ENCODE measurements at regions not wholly inside any gene's neighbourhood (a gene's known extent, or its start where the extent isn't known, plus 50 kb on each side); places are given as distances from the start of the nearest gene placed in this dataset.

DNA sequence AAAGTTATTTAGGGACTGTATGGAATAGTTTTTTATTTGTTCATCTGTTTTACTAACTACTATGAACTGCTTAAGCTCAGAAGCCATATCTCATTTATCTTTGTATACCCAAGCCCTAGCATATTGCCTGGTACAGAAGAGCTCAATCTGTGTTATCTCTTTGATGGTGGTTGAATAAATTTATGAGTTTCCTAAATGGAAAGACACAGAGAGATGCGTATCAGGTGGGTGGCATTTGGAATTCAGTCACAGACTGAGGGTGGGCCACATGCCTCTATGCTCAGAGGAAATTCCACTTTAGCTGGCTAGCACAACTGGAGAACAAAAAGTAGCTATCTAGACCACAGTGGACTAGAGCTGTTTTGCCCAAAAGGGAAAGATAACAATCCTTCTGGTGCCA, 145.5 kb downstream of the SLC6A15 start:
- Histone ChIP-seq H4K91ac (replicated peaks; ENCODE audit: insufficient read length, low read length) (no peak overlapping the region), H3K27ac (ENCODE audit: low read depth, low read length) (no peak overlapping the region), H3K79me1 (ENCODE audit: low read depth, low read length) (no peaks in the 10 kb centered on the region), H3K4ac (replicated peaks; ENCODE audit: insufficient read length, low read depth, low read length) (no peak overlapping the region), H4K5ac (ENCODE audit: insufficient read length, low read depth, low read length) (no peak overlapping the region), H2BK12ac (ENCODE audit: low read depth, low read length) (no peak overlapping the region), H3K27me3 (replicated peaks in 1 of 4; ENCODE audit: control insufficient read depth in 3 of 4, extremely low read depth in 1 of 4, insufficient read depth in 3 of 4, low read length in 3 of 4) (no peaks in the 10 kb centered on the region), H2BK20ac (ENCODE audit: low read length) (no peak overlapping the region), H3K18ac (ENCODE audit: extremely low read depth, low read length) (no peak overlapping the region), H3K4me3 (ENCODE audit: extremely low read depth in 1 of 4, insufficient read depth in 2 of 4, low read depth in 3 of 4, low read length in 4 of 4) (no peak overlapping the region), H3K23me2 (ENCODE audit: low read depth, low read length) (no peaks in the 10 kb centered on the region), H2AFZ (ENCODE audit: low read length) (no peak overlapping the region), H4K8ac (ENCODE audit: extremely low read depth, insufficient read depth, low read length) (no peak overlapping the region), H2BK15ac (ENCODE audit: low read length) (no peak overlapping the region), H3K56ac (replicated peaks; ENCODE audit: insufficient read length, low read depth, low read length) (no peak overlapping the region), H3K23ac (ENCODE audit: insufficient read length) (no peak overlapping the region), H3K4me2 (ENCODE audit: insufficient read depth in 1 of 2, low read depth in 2 of 2, low read length in 2 of 2) (no peak overlapping the region), H3K14ac (ENCODE audit: insufficient read length) (no peak overlapping the region), H3K9ac (replicated peaks in 1 of 4; ENCODE audit: extremely low read depth in 1 of 4, low read depth in 3 of 4, low read length in 3 of 4) (no peak overlapping the region), H2BK5ac (ENCODE audit: low read depth, low read length) (no peak overlapping the region), H2AK5ac (ENCODE audit: low read depth, low read length) (no peak overlapping the region), H3K79me2 (ENCODE audit: control insufficient read depth in 1 of 2, insufficient read depth in 2 of 2, low read length in 2 of 2) (no peaks in the 10 kb centered on the region), H3K9me3 (ENCODE audit: insufficient read depth in 2 of 2, low read depth in 1 of 2, low read length in 1 of 2) (no peaks in the 10 kb centered on the region), H2BK120ac (replicated peaks; ENCODE audit: low read depth, low read length) (no peak overlapping the region), H3K36me3 (ENCODE audit: control insufficient read depth in 2 of 4, insufficient read depth in 4 of 4, low read length in 3 of 4) (no peaks in the 10 kb centered on the region), H4K20me1 (replicated peaks in 1 of 2; ENCODE audit: control insufficient read depth in 1 of 2, insufficient read depth in 2 of 2, low read length in 2 of 2) (no peaks in the 10 kb centered on the region), H3K4me1 (replicated peaks in 1 of 4; ENCODE audit: control insufficient read depth in 3 of 4, insufficient read depth in 4 of 4, low read length in 3 of 4) (peaks cover 0 to 4% (median 0%) of the 10 kb centered on the region in 4 experiments; a peak in 1 of 7 replicates)
- 83% methylated on average over 1 of the region's 1 CpG; no CpG with 5 or more reads in 1 of the 2 experiments for whole genome bisulfite sequencing, 2 experiments (ENCODE audit: extremely low coverage in 1 of 2, insufficient coverage in 1 of 2, insufficient read length in 1 of 2, insufficient replicate concordance in 2 of 2, low coverage in 1 of 2, low lambda C conversion rate in 2 of 2, missing lambda C conversion rate in 1 of 2)
- FAIRE-seq (no peak), DNase-seq (ENCODE audit: low read depth in 1 of 2, low spot score in 2 of 2) (no peak)
- CTCF ChIA-PET (ENCODE audit: partially characterized antibody) = interaction anchor here (0.6 to 1.3 kb wide), 5 partner anchors 11 to 1182 kb away, joined by 3 to 6 read pairs (median 4); no protein-coding TSS in a partner anchor
- TF ChIP-seq CBX5 (IDR thresholded peaks at IDR 0.05; ENCODE audit: low read depth, low read length) (no peak), CHD2 (IDR thresholded peaks at IDR 0.05; ENCODE audit: low read length) (no peak), TCF12 (IDR thresholded peaks at IDR 0.05; ENCODE audit: low read depth, low read length) (no peak), KDM4A (IDR thresholded peaks at IDR 0.05; ENCODE audit: low read depth, low read length, severe bottlenecking) (no peak)
- POLR2A ChIA-PET (ENCODE audit: partially characterized antibody) = no interaction called here

Data from H1 (cell line).